ENCODE measurements at regions not wholly inside any gene's neighbourhood (a gene's known extent, or its start where the extent isn't known, plus 50 kb on each side); places are given as distances from the start of the nearest gene placed in this dataset.
"Not testable (repeated sequence)": the region's sequence is repeated elsewhere in the genome, so short reads cannot be mapped to it uniquely, and the experiment has no call there.

GRCh38 chrX:65921363-65921762, 118.5 kb downstream of the VSIG4 start:
- ChIA-PET CTCF (no interaction called here), POLR2A (no interaction called here)
- Mint-ChIP-seq H3K4me3 (no peak overlapping the region), H3K36me3 (no peaks in the 10 kb centered on the region), H3K4me1 (ENCODE audit: low read depth) (peaks cover 37% of the 10 kb centered on the region), H3K27me3 (no peaks in the 10 kb centered on the region), H3K9me3 (peaks cover 4% of the 10 kb centered on the region), H3K27ac (no peak overlapping the region)
- intact Hi-C loops (cut with micrococcal nuclease): no loop called here
- DNase-seq: no peak

GRCh38 chrX:65920620-65921019, 119.3 kb downstream of the VSIG4 start:
- no peak overlapping the region for H3K4me3 Mint-ChIP-seq
- H3K27ac Mint-ChIP-seq: no peak overlapping the region
- no peak for DNase-seq
- intact Hi-C loops (cut with micrococcal nuclease): no loop called here
- peaks cover 31% of the 10 kb centered on the region for H3K4me1 Mint-ChIP-seq (ENCODE audit: low read depth)
- POLR2A ChIA-PET: no interaction called here
- peaks cover 4% of the 10 kb centered on the region for H3K9me3 Mint-ChIP-seq
- CTCF ChIA-PET: no interaction called here
- no peaks in the 10 kb centered on the region for H3K27me3 Mint-ChIP-seq
- no peaks in the 10 kb centered on the region for H3K36me3 Mint-ChIP-seq

- Mint-ChIP-seq H3K27me3 (no peaks in the 10 kb centered on the region), H3K27ac (no peak overlapping the region), H3K9me3 (no peaks in the 10 kb centered on the region), H3K36me3 (no peaks in the 10 kb centered on the region), H3K4me3 (no peak overlapping the region), H3K4me1 (ENCODE audit: low read depth) (no peaks in the 10 kb centered on the region)
- ChIA-PET POLR2A (no interaction called here), CTCF (no interaction called here)
- intact Hi-C loops (cut with micrococcal nuclease): no loop called here
- no peak for DNase-seq
Observed at GRCh38 chrX:65910899-65911298, 129.0 kb downstream of the VSIG4 start.

GRCh38 chrX:65903750-65904149, 136.1 kb downstream of the VSIG4 start:
- Mint-ChIP-seq H3K27ac (no peak overlapping the region), H3K27me3 (no peaks in the 10 kb centered on the region), H3K4me1 (ENCODE audit: low read depth) (peaks cover 19% of the 10 kb centered on the region), H3K36me3 (no peaks in the 10 kb centered on the region), H3K4me3 (no peak overlapping the region), H3K9me3 (no peaks in the 10 kb centered on the region)
- intact Hi-C loops (cut with micrococcal nuclease): no loop called here
- ChIA-PET CTCF (no interaction called here), POLR2A (no interaction called here)
- DNase-seq: no peak

- no peaks in the 10 kb centered on the region for H3K9me3 Mint-ChIP-seq
- no peaks in the 10 kb centered on the region for H3K36me3 Mint-ChIP-seq
- H3K4me1 Mint-ChIP-seq (ENCODE audit: low read depth): peaks cover 19% of the 10 kb centered on the region
- no peak for DNase-seq
- no peak overlapping the region for H3K27ac Mint-ChIP-seq
- CTCF ChIA-PET: no interaction called here
- H3K4me3 Mint-ChIP-seq: no peak overlapping the region
- no peaks in the 10 kb centered on the region for H3K27me3 Mint-ChIP-seq
- POLR2A ChIA-PET: no interaction called here
- intact Hi-C loops (cut with micrococcal nuclease): no loop called here
Observed at GRCh38 chrX:65902011-65902410, 137.9 kb downstream of the VSIG4 start.

- Mint-ChIP-seq H3K9me3 (no peaks in the 10 kb centered on the region), H3K36me3 (no peaks in the 10 kb centered on the region), H3K27me3 (no peaks in the 10 kb centered on the region), H3K4me1 (ENCODE audit: low read depth) (peaks cover 19% of the 10 kb centered on the region), H3K27ac (no peak overlapping the region), H3K4me3 (no peak overlapping the region)
- intact Hi-C loops (cut with micrococcal nuclease): no loop called here
- ChIA-PET CTCF (no interaction called here), POLR2A (no interaction called here)
- no peak for DNase-seq
Observed at GRCh38 chrX:65900850-65901844, 138.7 kb downstream of the VSIG4 start.

GRCh38 chrX:65894133-65894532, 145.7 kb downstream of the VSIG4 start:
- peak; percentile 15 for DNase-seq
- H3K36me3 Mint-ChIP-seq: no peaks in the 10 kb centered on the region
- intact Hi-C loops (cut with micrococcal nuclease): no loop called here
- no peaks in the 10 kb centered on the region for H3K9me3 Mint-ChIP-seq
- no peaks in the 10 kb centered on the region for H3K27me3 Mint-ChIP-seq
- CTCF ChIA-PET: interaction anchor here (0.6 kb wide), 1 partner anchor 173 kb away, joined by 5 read pairs; no protein-coding TSS in a partner anchor
- H3K4me1 Mint-ChIP-seq (ENCODE audit: low read depth): peaks cover 23% of the 10 kb centered on the region
- POLR2A ChIA-PET: no interaction called here
- no peak overlapping the region for H3K27ac Mint-ChIP-seq
- no peak overlapping the region for H3K4me3 Mint-ChIP-seq

- POLR2A ChIA-PET; H3K9me3 Mint-ChIP-seq; CTCF ChIA-PET; DNase-seq; H3K36me3 Mint-ChIP-seq; H3K4me3 Mint-ChIP-seq; H3K27ac Mint-ChIP-seq; H3K27me3 Mint-ChIP-seq; intact Hi-C loops (cut with micrococcal nuclease): not testable (repeated sequence)
- peaks cover 23% of the 10 kb centered on the region for H3K4me1 Mint-ChIP-seq (ENCODE audit: low read depth)
Observed at GRCh38 chrX:65891817-65892216, 148.1 kb downstream of the VSIG4 start.

GRCh38 chrX:65888150-65888549, 151.7 kb downstream of the VSIG4 start:
- intact Hi-C loops (cut with micrococcal nuclease); CTCF ChIA-PET; H3K4me3 Mint-ChIP-seq; POLR2A ChIA-PET; H3K27me3 Mint-ChIP-seq; DNase-seq; H3K36me3 Mint-ChIP-seq; H3K27ac Mint-ChIP-seq; H3K9me3 Mint-ChIP-seq: not testable (repeated sequence)
- peaks cover 22% of the 10 kb centered on the region for H3K4me1 Mint-ChIP-seq (ENCODE audit: low read depth)

GRCh38 chrX:65883556-65883955, 156.3 kb downstream of the VSIG4 start:
- no peaks in the 10 kb centered on the region for H3K36me3 Mint-ChIP-seq
- DNase-seq: no peak
- no peaks in the 10 kb centered on the region for H3K27me3 Mint-ChIP-seq
- intact Hi-C loops (cut with micrococcal nuclease): no loop called here
- no peak overlapping the region for H3K4me3 Mint-ChIP-seq
- ChIA-PET CTCF (no interaction called here), POLR2A (no interaction called here)
- peaks cover 1% of the 10 kb centered on the region for H3K9me3 Mint-ChIP-seq
- no peak overlapping the region for H3K27ac Mint-ChIP-seq
- peaks cover 11% of the 10 kb centered on the region for H3K4me1 Mint-ChIP-seq (ENCODE audit: low read depth)

GRCh38 chrX:65879977-65880799, 159.7 kb downstream of the VSIG4 start:
- Mint-ChIP-seq H3K4me3 (no peak overlapping the region), H3K36me3 (no peaks in the 10 kb centered on the region), H3K27ac (no peak overlapping the region), H3K9me3 (peaks cover 2% of the 10 kb centered on the region), H3K27me3 (no peaks in the 10 kb centered on the region), H3K4me1 (ENCODE audit: low read depth) (peaks cover 17% of the 10 kb centered on the region)
- ChIA-PET CTCF (no interaction called here), POLR2A (no interaction called here)
- DNase-seq: no peak
- intact Hi-C loops (cut with micrococcal nuclease): no loop called here

GRCh38 chrX:65878456-65878855, 161.4 kb downstream of the VSIG4 start:
- intact Hi-C loops (cut with micrococcal nuclease): no loop called here
- CTCF ChIA-PET: no interaction called here
- Mint-ChIP-seq H3K4me1 (ENCODE audit: low read depth) (peaks cover 13% of the 10 kb centered on the region), H3K9me3 (peaks cover 2% of the 10 kb centered on the region), H3K4me3 (no peak overlapping the region), H3K27me3 (no peaks in the 10 kb centered on the region), H3K36me3 (no peaks in the 10 kb centered on the region), H3K27ac (no peak overlapping the region)
- no peak for DNase-seq
- POLR2A ChIA-PET: no interaction called here

GRCh38 chrX:65877953-65878352, 161.9 kb downstream of the VSIG4 start:
- H3K36me3 Mint-ChIP-seq: no peaks in the 10 kb centered on the region
- POLR2A ChIA-PET: no interaction called here
- CTCF ChIA-PET: no interaction called here
- H3K4me3 Mint-ChIP-seq: no peak overlapping the region
- no peak overlapping the region for H3K27ac Mint-ChIP-seq
- H3K27me3 Mint-ChIP-seq: no peaks in the 10 kb centered on the region
- intact Hi-C loops (cut with micrococcal nuclease): no loop called here
- peaks cover 2% of the 10 kb centered on the region for H3K9me3 Mint-ChIP-seq
- peaks cover 8% of the 10 kb centered on the region for H3K4me1 Mint-ChIP-seq (ENCODE audit: low read depth)
- DNase-seq: no peak

All from activated CD4-positive, alpha-beta memory T cell treated with anti-CD3 and anti-CD28 coated beads for 36 hours (primary cell).